ENCODE measurements at regions not wholly inside any gene's neighbourhood (a gene's known extent, or its start where the extent isn't known, plus 50 kb on each side); places are given as distances from the start of the nearest gene placed in this dataset.

- TF ChIP-seq POLR2A (IDR thresholded peaks at IDR 0.05) (no peak), POLR2AphosphoS5 (IDR thresholded peaks at IDR 0.05) (no peak), EP300 (IDR thresholded peaks at IDR 0.05; ENCODE audit: low read depth) (no peak)
- TF ChIP-seq, protein P1, sequence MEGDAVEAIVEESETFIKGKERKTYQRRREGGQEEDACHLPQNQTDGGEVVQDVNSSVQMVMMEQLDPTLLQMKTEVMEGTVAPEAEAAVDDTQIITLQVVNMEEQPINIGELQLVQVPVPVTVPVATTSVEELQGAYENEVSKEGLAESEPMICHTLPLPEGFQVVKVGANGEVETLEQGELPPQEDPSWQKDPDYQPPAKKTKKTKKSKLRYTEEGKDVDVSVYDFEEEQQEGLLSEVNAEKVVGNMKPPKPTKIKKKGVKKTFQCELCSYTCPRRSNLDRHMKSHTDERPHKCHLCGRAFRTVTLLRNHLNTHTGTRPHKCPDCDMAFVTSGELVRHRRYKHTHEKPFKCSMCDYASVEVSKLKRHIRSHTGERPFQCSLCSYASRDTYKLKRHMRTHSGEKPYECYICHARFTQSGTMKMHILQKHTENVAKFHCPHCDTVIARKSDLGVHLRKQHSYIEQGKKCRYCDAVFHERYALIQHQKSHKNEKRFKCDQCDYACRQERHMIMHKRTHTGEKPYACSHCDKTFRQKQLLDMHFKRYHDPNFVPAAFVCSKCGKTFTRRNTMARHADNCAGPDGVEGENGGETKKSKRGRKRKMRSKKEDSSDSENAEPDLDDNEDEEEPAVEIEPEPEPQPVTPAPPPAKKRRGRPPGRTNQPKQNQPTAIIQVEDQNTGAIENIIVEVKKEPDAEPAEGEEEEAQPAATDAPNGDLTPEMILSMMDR (IDR thresholded peaks at IDR 0.05), result no peak
Measured at GRCh38 chr9:107710546-107710945, 221.0 kb upstream of the KLF4 start.

Measured in transverse colon (tissue), 4 donors.